ENCODE measurements at regions not wholly inside any gene's neighbourhood (a gene's known extent, or its start where the extent isn't known, plus 50 kb on each side); places are given as distances from the start of the nearest gene placed in this dataset.
"Not testable (repeated sequence)": the region's sequence is repeated elsewhere in the genome, so short reads cannot be mapped to it uniquely, and the experiment has no call there.

DNA sequence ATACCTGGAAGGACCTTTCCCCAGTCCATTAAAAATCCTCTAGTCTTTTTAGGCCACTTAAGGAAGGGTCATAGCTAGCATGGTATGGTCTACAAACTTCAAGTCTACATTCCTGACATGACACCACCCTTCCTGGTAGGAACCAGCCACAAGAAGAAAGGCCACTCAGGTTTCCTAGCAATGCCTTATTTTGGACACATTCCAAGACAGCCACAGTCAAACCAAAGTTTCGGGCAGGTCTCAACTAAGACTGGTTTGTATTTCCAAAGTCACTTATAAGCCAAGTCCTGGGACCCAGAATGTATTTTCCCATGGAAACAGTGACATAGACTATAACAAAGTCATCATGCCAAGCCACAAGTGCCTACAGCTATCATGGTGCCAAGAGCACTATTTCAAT lies 50.6 kb upstream of the SLC44A3 start:
- H3K4me3 ChIP-seq (ENCODE audit: low read length): no peak overlapping the region
- peak; percentile 76 for DNase-seq (ENCODE audit: low read depth)
- TF ChIP-seq, protein P1, sequence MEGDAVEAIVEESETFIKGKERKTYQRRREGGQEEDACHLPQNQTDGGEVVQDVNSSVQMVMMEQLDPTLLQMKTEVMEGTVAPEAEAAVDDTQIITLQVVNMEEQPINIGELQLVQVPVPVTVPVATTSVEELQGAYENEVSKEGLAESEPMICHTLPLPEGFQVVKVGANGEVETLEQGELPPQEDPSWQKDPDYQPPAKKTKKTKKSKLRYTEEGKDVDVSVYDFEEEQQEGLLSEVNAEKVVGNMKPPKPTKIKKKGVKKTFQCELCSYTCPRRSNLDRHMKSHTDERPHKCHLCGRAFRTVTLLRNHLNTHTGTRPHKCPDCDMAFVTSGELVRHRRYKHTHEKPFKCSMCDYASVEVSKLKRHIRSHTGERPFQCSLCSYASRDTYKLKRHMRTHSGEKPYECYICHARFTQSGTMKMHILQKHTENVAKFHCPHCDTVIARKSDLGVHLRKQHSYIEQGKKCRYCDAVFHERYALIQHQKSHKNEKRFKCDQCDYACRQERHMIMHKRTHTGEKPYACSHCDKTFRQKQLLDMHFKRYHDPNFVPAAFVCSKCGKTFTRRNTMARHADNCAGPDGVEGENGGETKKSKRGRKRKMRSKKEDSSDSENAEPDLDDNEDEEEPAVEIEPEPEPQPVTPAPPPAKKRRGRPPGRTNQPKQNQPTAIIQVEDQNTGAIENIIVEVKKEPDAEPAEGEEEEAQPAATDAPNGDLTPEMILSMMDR (IDR thresholded peaks at IDR 0.05; ENCODE audit: insufficient read depth, low read depth, low read length, missing control alignments): no peak

DNA sequence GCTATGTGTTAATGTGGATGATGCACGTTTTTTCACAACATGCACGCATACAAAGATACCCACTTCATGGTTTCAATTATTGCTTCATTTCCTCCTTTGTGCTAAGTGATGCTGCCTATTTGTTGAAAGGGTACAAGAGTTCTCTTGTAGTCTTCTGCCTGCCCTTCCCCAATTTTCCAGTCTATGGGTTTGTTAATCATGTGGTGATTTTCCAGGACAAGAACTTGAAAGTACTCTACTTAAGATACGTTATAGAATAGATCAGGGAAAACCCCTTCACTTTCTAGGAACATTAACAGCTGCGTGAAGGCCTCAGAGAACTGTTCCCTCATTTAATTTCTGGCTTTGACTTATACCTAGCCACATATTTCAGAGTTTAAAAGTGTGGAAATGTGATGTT lies 52.1 kb upstream of the SLC44A3 start:
- TF ChIP-seq, protein P1 (IDR thresholded peaks at IDR 0.05; ENCODE audit: insufficient read depth, low read depth, low read length, missing control alignments): no peak
- H3K4me3 ChIP-seq (ENCODE audit: low read length): no peak overlapping the region
- no peak for DNase-seq (ENCODE audit: low read depth)

DNA sequence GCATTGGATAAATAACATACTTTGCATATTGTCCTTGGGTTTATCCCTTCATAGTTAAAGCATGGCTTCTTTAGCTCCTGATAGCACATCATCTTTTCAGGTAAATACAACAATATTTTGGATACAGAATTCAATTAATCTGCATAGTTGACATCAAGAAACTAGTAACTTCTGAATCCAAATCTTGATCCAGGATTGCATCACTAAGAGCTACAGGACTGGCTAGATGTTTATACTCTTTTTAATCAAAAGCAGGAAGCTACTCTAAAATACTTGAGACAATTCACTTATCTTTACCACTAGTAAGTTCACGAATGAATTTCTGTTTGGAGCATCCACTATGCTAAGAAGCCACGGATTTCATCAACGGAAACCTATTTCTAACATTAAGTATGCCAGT lies 54.2 kb upstream of the SLC44A3 start:
- TF ChIP-seq, protein P1 (IDR thresholded peaks at IDR 0.05; ENCODE audit: insufficient read depth, low read depth, low read length, missing control alignments): no peak
- no peak for DNase-seq (ENCODE audit: low read depth)
- H3K4me3 ChIP-seq (ENCODE audit: low read length): no peak overlapping the region

DNA sequence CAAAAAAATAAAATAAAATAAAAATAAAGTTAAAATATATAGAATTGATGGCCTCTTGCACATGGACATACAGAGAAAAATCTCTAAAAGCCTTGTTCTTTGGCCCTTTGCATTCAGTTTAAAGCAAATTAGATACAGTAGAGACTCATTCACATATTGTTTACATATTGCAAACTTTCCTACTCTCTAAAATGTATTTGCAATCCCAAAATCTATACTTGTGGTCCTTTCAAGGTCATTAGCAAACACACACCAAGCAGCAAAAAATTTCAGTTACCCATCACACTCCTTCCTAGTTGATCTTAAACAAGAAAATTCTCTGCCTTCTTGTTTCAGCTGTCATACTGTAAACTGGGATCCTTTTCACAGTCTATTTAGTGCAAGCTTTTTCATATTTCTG lies 61.0 kb upstream of the SLC44A3 start:
- no peak overlapping the region for H3K4me3 ChIP-seq (ENCODE audit: low read length)
- TF ChIP-seq, protein P1 (IDR thresholded peaks at IDR 0.05; ENCODE audit: insufficient read depth, low read depth, low read length, missing control alignments): no peak
- no peak for DNase-seq (ENCODE audit: low read depth)

DNA sequence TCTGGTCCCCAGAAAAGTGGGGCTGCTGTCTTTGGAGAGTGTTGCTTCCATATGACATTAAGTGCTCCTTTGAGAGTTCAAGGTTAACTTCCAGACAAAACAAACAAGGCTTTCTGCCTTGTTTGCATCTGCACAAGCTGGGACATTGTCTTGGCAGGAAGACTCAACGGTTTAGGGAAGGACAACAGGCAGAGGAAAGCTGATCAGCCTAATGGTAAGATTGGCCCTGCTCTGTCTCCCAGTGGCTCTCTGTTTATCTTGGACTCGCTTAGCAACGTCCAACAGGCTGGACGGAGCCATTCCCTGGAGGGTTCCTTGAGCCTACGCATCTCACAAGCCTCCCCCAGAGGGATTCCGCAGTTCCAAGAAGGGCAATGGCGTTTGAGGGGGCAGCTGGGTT lies 62.2 kb upstream of the SLC44A3 start:
- H3K4me3 ChIP-seq (ENCODE audit: low read length): no peak overlapping the region
- TF ChIP-seq, protein P1 (IDR thresholded peaks at IDR 0.05; ENCODE audit: insufficient read depth, low read depth, low read length, missing control alignments): no peak
- no peak for DNase-seq (ENCODE audit: low read depth)

DNA sequence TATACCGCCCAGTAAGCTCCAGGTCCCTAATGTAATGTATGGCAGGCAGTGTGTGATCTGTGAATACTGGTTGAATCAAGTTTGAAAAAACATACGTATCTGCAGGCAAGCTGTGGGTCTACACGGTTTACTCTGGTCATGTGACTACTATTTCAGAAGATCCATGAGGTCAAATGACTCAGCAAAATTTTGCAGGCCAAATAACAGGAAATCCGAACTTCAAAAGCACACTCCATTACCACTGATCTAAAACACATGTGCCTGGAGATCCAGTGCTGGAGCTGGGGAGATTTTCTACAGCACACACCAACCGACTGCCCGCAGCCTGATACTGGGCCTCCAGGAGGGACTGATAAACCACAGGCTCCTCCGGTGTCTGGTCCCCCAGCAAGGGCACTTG lies 64.5 kb upstream of the SLC44A3 start:
- TF ChIP-seq, protein P1 (IDR thresholded peaks at IDR 0.05; ENCODE audit: insufficient read depth, low read depth, low read length, missing control alignments): no peak
- no peak for DNase-seq (ENCODE audit: low read depth)
- H3K4me3 ChIP-seq (ENCODE audit: low read length): no peak overlapping the region

DNA sequence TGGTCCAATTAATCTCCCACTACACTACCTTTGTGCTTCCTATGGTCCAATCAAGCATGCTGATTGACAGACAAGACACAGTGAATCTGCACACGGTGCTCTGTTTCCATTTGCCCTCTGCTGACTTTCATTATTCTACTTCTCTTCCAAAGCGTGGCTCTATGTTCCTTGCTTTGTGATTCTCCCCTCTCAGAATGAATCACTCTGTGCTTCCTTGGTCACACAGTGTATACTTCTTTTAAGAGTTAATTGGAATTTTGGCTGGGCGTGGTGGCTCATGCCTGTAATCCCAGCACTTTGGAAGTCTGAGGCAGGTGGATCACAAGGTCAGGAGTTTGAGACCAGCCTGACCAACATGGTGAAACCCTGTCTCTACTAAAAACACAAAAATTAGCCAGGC lies 65.1 kb upstream of the SLC44A3 start:
- H3K4me3 ChIP-seq (ENCODE audit: low read length); DNase-seq (ENCODE audit: low read depth): not testable (repeated sequence)

DNA sequence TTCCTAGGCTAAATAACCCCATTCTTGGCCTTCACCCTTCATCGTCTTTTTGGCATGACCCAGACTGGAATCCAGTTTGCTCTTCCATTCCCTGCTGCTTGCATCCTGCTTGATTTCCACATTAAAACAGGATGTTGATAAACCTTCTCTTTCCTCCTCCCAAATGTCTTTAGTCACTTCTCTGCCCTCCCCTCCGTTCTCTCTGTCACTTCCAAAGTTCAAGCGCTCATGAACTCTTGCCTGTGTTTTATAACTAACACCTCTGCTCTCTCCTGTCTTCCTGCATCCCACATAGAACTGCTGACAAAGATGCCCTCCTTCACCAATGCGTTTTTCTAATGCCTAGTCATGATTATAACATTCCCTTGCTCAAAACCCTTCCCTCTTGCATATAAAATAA lies 65.6 kb upstream of the SLC44A3 start:
- H3K4me3 ChIP-seq (ENCODE audit: low read length): no peak overlapping the region
- TF ChIP-seq, protein P1 (IDR thresholded peaks at IDR 0.05; ENCODE audit: insufficient read depth, low read depth, low read length, missing control alignments): no peak
- no peak for DNase-seq (ENCODE audit: low read depth)
